ENCODE measurements at regions not wholly inside any gene's neighbourhood (a gene's known extent, or its start where the extent isn't known, plus 50 kb on each side); places are given as distances from the start of the nearest gene placed in this dataset.
"Not testable (repeated sequence)": the region's sequence is repeated elsewhere in the genome, so short reads cannot be mapped to it uniquely, and the experiment has no call there.

DNA sequence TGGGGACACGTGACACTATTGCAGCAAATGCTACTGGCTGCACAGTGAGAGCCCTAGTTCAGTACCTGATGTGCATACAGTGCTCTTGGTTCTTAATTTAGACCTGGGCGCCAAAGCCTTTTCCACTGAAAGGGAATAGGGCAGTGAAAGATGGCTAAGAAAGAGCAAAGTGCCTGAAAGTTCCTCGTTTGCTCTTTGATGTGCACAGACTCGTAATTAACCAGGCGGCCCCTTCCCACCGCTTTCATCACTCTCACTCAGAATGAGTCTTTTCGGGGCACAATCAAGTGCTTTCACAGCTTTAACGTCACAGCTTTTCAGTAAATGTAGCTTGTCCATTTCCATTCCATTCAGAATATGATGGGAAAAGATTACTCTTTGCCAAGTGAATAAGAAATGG lies 116.6 kb upstream of the ADRA1B start:
- DNase-seq, result no peak

GRCh38 chr5:159800131-159800840 lies 116.0 kb upstream of the ADRA1B start:
- DNase-seq, result no peak

- no peak for DNase-seq
Observed at GRCh38 chr5:159801303-159801702, 115.0 kb upstream of the ADRA1B start.

DNA sequence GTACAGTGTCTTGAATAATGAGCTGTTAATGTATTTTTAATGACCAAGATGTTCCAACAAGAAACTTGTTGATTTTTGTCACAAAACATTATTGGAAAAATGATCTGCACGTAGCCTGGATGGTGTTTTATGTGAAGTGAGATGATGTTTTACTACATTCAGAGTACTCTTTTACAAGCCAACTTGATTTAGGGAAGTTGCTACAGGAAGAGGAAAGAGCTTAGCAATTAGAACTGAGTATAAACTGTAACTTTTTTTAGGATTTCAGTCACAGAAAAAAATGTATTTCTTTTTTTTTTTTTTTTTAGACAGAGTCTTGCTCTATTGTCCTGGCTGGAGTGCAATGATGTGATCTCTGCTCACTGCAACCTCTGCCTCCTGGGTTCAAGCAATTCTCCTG lies 113.6 kb upstream of the ADRA1B start:
- no peak for DNase-seq

DNA sequence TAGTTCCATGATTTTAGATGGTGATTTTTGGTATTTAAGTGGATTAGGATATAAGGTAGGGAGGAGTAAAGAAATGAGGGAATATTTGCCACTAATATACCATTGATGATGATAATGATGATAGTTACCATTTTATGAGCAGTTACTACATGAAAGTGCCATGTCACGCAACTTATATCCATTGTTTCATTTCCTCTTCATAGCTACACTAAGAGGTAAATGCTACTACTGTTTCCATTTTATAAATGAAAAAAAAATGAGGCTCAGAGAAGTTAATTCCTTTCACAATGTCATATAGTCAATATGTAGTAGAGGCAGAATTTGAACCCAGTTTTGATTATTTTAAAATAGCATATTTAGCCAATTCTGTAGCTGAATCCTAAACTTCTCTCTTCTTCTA lies 112.2 kb upstream of the ADRA1B start:
- no peak for DNase-seq

- no peak for DNase-seq
Observed at GRCh38 chr5:159805021-159805420, 111.3 kb upstream of the ADRA1B start.

DNA sequence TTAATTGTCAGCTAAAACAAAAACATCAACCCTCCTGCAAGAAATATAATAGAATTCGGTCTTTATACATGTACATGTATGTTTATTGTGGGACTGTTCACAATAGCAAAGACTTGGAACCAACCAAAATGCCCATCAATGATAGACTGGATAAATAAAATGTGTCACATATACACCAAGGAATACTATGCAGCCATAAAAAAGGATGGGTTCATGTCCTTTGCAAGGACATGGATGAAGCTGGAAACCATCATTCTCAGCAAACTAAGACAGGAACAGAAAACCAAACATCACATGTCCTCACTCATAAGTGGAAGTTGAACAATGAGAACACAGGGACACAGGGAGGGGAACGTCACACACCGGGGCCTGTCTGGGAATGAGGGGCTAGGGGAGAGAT lies 109.1 kb upstream of the ADRA1B start:
- not testable (repeated sequence) for DNase-seq

DNA sequence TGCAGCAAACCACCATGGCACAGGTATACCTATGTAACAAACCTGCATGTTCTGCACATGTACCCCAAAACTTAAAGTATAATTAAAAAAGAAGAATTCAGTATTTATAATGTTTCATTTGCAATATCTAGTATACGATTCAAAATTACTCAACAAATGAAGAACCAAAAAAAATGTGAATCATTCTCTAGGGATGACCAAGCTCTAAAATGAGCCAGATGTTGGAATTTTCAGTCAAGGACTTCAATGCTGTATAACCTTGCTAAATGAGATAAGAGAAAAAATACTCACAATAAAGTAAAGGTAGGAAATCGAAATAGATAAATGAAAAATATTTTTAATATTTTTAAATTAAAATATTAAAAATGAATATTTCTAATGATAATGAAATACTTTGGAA lies 108.7 kb upstream of the ADRA1B start:
- no peak for DNase-seq

DNA sequence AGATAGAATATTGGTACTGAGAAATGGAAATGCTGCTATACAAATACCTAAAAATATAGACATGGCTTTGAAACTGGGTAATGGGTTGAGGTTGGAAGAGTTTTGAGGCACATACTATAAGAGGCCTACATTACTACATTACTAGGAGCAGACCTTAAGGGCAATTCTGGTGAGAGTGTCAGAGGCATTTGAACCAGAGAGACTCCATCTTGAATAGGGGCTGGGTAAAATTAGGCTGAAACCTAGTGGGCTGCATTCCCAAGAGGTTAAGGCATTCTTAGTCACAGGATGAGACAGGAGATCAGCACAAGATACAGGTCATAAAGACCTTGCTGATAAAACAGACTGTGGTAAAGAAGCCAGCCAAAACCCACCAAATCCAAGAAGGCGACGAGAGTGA lies 104.6 kb upstream of the ADRA1B start:
- DNase-seq, result no peak

- DNase-seq, result not testable (repeated sequence)
Observed at GRCh38 chr5:159812759-159813158, 103.5 kb upstream of the ADRA1B start.

GRCh38 chr5:159814222-159814621 lies 102.1 kb upstream of the ADRA1B start:
- DNase-seq, result no peak

- DNase-seq, result no peak
Observed at GRCh38 chr5:159814805-159815585, 101.3 kb upstream of the ADRA1B start.

GRCh38 chr5:159817262-159818029 lies 98.8 kb upstream of the ADRA1B start:
- DNase-seq, result no peak

GRCh38 chr5:159819591-159820411 lies 96.5 kb upstream of the ADRA1B start:
- DNase-seq, result no peak

DNA sequence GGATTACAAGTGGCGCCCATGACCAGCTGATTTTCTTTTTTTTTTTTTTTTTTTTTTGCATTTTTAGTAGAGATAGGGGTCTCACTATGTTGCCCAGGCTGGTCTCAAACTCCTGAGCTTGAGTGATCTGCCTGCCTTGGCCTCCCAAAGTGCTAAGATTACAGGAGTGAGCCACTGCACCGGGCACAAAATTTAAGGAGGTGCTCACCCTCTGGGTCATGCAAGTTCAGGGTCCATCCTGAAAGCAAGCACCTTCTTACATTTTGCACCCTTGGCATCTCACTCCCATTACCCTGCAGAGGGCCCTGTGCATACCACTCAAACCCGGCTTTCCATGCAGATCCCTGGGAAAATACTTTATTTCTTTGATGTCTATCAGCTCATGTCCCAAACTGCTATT lies 95.6 kb upstream of the ADRA1B start:
- no peak for DNase-seq

- no peak for DNase-seq
Observed at GRCh38 chr5:159821461-159821940, 94.8 kb upstream of the ADRA1B start.

- no peak for DNase-seq
Observed at GRCh38 chr5:159824188-159825161, 91.8 kb upstream of the ADRA1B start.

GRCh38 chr5:159825551-159826051 lies 90.7 kb upstream of the ADRA1B start:
- DNase-seq, result no peak

DNA sequence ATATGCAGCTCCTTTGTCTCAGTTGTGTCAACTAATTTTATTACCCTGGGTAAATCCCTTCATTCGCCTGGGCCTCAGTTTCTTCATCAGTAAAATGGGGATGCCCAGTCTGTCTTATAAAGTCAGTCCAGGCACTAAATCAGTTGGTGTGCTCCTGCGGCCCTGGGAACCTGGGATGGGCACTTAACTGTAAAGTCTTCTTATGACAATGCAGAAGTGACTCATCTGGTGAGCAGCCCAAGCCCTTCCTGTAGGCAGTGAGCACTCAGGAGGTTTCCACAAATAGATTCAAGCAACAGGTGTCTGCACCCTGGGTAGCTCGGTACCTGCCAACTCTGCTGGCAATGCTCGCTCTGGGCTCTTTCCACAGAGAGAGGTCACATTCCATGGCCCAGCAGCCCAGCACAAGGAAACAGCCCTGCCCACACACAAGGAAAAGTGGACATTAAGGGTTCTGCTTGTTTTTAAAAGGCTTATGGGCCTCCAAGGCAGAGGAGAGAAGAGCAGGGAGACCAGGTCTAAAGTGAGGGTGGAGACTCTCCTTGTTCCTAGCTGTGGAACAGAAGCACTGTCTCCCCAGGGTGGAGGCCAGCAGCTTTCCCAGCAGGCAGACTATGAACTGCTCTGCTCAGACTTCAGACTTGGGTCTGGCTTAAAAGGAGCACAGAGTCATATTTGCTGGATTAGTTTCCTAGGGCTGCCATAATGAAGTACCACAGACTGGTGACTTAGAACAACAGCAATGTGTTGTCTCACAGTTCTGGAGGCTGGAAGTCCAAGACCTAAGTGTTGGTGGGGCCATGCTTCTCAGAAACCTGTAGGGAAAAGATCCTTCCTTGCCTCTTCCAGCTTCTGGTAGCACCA lies 89.7 kb upstream of the ADRA1B start:
- no peak for DNase-seq

DNA sequence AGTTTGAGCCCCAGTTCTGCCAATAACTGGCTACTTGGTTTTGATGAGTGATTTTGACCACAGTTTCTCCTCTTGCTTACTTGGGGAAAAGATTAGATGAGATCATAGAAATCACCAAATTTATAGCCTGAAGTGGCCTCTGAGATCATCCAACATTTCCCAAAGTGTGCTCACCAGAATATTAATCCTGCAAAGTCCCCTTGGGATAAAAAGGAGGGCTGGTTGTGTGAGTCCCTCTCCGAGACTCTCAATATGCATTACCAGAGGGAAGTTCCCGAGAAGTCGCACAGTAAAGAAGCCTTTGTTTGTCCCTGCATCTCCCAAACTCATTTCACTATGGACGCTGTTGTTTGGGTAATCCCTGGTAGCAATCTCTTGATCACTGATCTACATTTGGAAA lies 88.4 kb upstream of the ADRA1B start:
- no peak for DNase-seq

Data from NCI-H1417 treated with DMSO at 0.1 percent for 48 hours (cell line).